HL-60 (cell line): ENCODE measurements at regions not wholly inside any gene's neighbourhood (a gene's known extent, or its start where the extent isn't known, plus 50 kb on each side); places are given as distances from the start of the nearest gene placed in this dataset.

Source experiments
- CTCF ChIP-seq: IDR thresholded peaks from one replicate; pipeline ENCODE4 v1.5.1; 2011; ENCODE audit warnings: low read length, control low read depth, inconsistent platforms; ENCODE audit not compliant: insufficient read depth
- POLR2AphosphoS5 ChIP-seq: IDR thresholded peaks from 2 replicates; pipeline ENCODE4 v1.6.1; 2012; ENCODE audit warnings: low read depth

GRCh38 chr13:77390391-77390790 lies 63.5 kb upstream of the MYCBP2 start:
- TF ChIP-seq CTCF (no peak), POLR2AphosphoS5 (no peak)
